GM21723 (cell line): ENCODE measurements at regions not wholly inside any gene's neighbourhood (a gene's known extent, or its start where the extent isn't known, plus 50 kb on each side); places are given as distances from the start of the nearest gene placed in this dataset.
"Not testable (repeated sequence)": the region's sequence is repeated elsewhere in the genome, so short reads cannot be mapped to it uniquely, and the experiment has no call there.

Experiments used
- ATAC-seq: cut with Tn5 transposase; IDR thresholded peaks from one replicate; pipeline ENCODE4 v1.9.1; 2021; ENCODE audit warnings: mild to moderate bottlenecking, moderate library complexity; ENCODE audit not compliant: unreplicated experiment

GRCh38 chr12:19819231-19819630 is 379.9 kb downstream of the AEBP2 start:
- ATAC-seq = no peak

- ATAC-seq = no peak
These were observed 383.2 kb downstream of the AEBP2 start for GRCh38 chr12:19822476-19822875.

DNA sequence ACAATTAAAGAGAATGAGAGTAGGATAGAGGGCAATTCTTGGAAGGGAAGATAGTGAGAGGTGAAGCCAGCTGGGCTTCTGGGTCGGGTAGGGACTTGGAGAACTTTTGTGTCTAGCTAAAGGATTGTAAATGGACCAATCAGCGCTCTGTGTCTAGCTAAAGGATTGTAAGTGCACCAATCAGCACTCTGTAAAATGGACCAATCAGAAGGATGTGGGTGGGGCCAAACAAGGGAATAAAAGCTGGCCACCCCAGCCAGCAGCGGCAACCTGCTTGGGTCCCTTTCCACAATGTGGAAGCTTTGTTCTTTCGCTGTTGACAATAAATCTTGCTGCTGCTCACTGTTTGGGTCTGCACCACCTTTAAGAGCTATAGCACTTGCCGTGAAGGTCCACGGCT is 384.0 kb downstream of the AEBP2 start:
- not testable (repeated sequence) for ATAC-seq

GRCh38 chr12:19826980-19827550 is 387.8 kb downstream of the AEBP2 start:
- no peak for ATAC-seq

- no peak for ATAC-seq
These were observed 390.0 kb downstream of the AEBP2 start for GRCh38 chr12:19829100-19829853.

- ATAC-seq = no peak
These were observed 391.2 kb downstream of the AEBP2 start for GRCh38 chr12:19830446-19830845.

DNA sequence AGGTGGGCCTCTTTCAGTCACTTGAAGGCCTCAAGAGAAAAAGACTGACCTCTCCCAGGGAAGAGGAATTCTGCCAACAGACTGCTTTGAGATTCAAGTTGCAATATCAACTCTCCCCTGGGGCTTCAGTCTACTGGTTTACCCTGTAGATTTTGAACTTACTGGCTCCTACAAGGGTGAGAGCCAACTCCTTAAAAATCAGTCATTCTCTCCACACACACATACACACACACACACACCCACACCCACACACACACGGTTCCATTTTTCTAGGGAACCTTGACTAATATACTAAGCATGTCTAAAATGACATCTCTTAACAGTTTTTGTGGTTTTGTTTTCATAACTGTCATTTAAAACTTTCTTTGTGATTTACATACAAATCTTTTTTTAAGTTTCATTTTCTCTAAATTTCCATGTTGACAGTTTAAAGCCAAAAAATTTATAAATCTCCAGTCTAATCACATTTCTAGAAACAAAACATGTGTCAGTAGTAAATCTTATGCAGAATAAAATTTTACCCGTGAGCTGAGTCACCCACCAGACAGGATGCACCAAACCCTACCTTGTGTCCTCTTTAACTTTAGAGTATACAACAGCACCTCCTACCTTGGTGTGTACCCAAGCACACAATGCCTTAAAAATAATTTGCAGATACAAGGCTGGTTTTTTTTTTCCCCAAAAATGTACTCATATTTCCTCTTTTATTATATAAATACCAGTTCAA is 394.6 kb downstream of the AEBP2 start:
- ATAC-seq = no peak

GRCh38 chr12:19834592-19834991 is 395.3 kb downstream of the AEBP2 start:
- no peak for ATAC-seq

- no peak for ATAC-seq
These were observed 396.8 kb downstream of the AEBP2 start for GRCh38 chr12:19836056-19836455.

- ATAC-seq = no peak
These were observed 397.2 kb downstream of the AEBP2 start for GRCh38 chr12:19836456-19836855.

- ATAC-seq = no peak
These were observed 398.3 kb downstream of the AEBP2 start for GRCh38 chr12:19837543-19837942.

- no peak for ATAC-seq
These were observed 402.2 kb downstream of the AEBP2 start for GRCh38 chr12:19841451-19841850.

GRCh38 chr12:19842116-19842515 is 402.8 kb downstream of the AEBP2 start:
- ATAC-seq = no peak

- no peak for ATAC-seq
These were observed 404.9 kb downstream of the AEBP2 start for GRCh38 chr12:19844224-19844623.

- ATAC-seq = no peak
These were observed 407.3 kb downstream of the AEBP2 start for GRCh38 chr12:19846574-19846973.

DNA sequence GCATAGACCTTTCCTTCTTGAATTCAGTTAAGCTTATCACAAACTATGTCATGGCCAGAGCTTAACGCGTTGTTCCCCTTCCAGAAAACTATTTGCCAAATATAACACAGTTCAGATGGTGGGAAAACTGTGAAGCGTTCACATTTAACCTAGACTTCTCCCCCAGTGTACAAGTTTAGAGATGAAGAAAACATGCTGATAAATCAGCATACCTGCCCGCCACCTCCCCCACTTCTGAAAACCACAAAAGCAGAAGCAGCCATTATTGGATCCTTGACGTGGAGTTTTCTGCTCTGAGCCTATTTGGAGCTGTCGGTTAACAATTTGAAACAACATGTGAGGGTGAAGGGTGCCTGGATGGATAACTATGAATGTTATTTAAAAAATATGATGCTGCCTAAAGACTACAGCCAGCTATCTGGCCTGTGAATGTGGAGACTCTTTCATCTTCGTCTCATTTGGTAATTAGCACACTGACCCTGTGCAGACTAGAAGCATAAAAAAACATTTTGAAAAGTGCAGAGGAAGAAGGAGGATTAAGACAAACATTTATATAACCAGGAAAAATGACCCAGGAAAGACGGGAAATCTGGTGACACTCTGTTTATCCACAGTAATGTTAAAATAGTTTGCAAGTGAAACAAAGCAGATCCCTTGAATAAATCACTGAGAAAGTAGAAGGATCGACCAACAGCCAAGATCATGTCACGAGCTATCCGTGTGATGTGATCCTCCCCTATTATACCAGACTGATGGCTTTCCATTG is 408.2 kb downstream of the AEBP2 start:
- no peak for ATAC-seq

DNA sequence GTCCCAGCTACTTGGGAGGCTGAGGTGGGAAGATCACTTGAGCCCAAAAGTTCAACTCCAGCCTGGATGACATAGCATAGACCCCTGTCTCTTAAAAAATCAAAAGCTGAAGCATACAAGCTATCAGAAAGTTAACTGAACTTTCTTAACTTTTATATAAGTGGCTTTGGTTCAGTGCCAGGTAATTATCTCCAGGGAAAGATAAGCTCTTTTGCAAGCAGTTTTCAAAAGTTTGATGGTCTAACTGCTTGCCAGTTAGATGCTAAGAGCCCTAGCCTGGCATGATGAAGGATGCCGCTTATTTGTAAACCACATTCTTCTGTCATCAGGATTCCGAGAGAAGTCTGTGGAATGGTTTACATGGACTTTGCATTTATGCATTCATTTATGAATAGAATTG is 409.1 kb downstream of the AEBP2 start:
- ATAC-seq = no peak

GRCh38 chr12:19849208-19849607 is 409.9 kb downstream of the AEBP2 start:
- no peak for ATAC-seq

- ATAC-seq = no peak
These were observed 411.2 kb downstream of the AEBP2 start for GRCh38 chr12:19850346-19851065.

DNA sequence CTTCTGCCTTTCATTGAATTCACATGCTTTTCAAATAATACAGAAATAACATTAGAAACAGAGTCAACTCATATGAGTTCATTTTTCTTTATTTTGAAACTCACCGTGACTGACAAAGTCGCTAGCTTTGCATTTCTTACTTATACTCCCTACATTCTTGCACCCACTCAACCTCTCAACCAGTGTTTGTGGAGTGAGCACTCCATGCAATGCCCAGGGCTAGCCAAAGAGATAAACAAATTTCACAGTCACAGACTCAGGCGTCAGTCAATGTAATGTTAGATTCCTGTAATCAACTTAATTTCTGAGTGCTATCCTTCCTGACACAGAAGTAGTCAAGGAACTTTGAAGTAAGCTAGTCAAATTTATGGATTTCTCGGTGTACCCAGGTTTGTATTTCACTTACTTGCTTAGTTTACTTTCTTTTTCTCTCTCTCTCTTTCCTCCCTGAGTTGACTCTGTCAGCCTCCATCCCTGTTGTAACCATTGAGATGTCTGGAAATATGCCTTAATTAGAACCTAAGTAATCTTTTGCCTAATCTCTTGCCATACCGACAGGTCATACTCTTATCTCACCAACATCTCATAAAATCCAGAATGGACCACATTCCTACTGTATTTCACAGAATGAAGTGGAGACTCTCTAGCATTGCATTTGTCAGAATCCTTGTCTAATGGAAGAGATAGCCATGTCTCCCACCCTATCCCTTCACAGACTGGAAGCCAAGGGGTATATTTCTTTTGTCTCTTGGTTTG is 413.0 kb downstream of the AEBP2 start:
- no peak for ATAC-seq
